HG03460 (cell line): ENCODE measurements at regions not wholly inside any gene's neighbourhood (a gene's known extent, or its start where the extent isn't known, plus 50 kb on each side); places are given as distances from the start of the nearest gene placed in this dataset.
"Not testable (repeated sequence)": the region's sequence is repeated elsewhere in the genome, so short reads cannot be mapped to it uniquely, and the experiment has no call there.

ENCODE experiments used
- ATAC-seq: cut with Tn5 transposase; IDR thresholded peaks from one replicate; pipeline ENCODE4 v1.9.1; 2021; ENCODE audit not compliant: unreplicated experiment

GRCh38 chr16:48951621-48952125 lies 330.0 kb downstream of the CBLN1 start:
- ATAC-seq, result not testable (repeated sequence)

GRCh38 chr16:48950184-48950583 lies 331.5 kb downstream of the CBLN1 start:
- ATAC-seq, result no peak

- no peak for ATAC-seq
Measured at GRCh38 chr16:48949636-48950035, 332.0 kb downstream of the CBLN1 start.

GRCh38 chr16:48948911-48949310 lies 332.7 kb downstream of the CBLN1 start:
- ATAC-seq, result no peak

- no peak for ATAC-seq
Measured at GRCh38 chr16:48947371-48947713, 334.3 kb downstream of the CBLN1 start.

GRCh38 chr16:48946686-48947370 lies 334.8 kb downstream of the CBLN1 start:
- ATAC-seq, result no peak

- ATAC-seq, result no peak
Measured at GRCh38 chr16:48942996-48943395, 333.0 kb upstream of the N4BP1 start.

- no peak for ATAC-seq
Measured at GRCh38 chr16:48936811-48937210, 326.8 kb upstream of the N4BP1 start.

- no peak for ATAC-seq
Measured at GRCh38 chr16:48932216-48932855, 322.4 kb upstream of the N4BP1 start.

- no peak for ATAC-seq
Measured at GRCh38 chr16:48930951-48931553, 321.1 kb upstream of the N4BP1 start.

- ATAC-seq, result no peak
Measured at GRCh38 chr16:48919791-48920190, 309.8 kb upstream of the N4BP1 start.

GRCh38 chr16:48918520-48919258 lies 308.7 kb upstream of the N4BP1 start:
- no peak for ATAC-seq

GRCh38 chr16:48916566-48916965 lies 306.6 kb upstream of the N4BP1 start:
- no peak for ATAC-seq

- no peak for ATAC-seq
Measured at GRCh38 chr16:48914070-48914469, 304.1 kb upstream of the N4BP1 start.

- no peak for ATAC-seq
Measured at GRCh38 chr16:48913384-48913783, 303.4 kb upstream of the N4BP1 start.

- no peak for ATAC-seq
Measured at GRCh38 chr16:48912360-48912759, 302.4 kb upstream of the N4BP1 start.

- ATAC-seq, result no peak
Measured at GRCh38 chr16:48911700-48912099, 301.7 kb upstream of the N4BP1 start.

- ATAC-seq, result no peak
Measured at GRCh38 chr16:48910214-48910613, 300.2 kb upstream of the N4BP1 start.

GRCh38 chr16:48909231-48909630 lies 299.3 kb upstream of the N4BP1 start:
- ATAC-seq, result no peak

- ATAC-seq, result peak; percentile 52
Measured at GRCh38 chr16:48907906-48908634, 298.1 kb upstream of the N4BP1 start.
